HG03196 (cell line): ENCODE measurements at regions not wholly inside any gene's neighbourhood (a gene's known extent, or its start where the extent isn't known, plus 50 kb on each side); places are given as distances from the start of the nearest gene placed in this dataset.

Experiments
- ATAC-seq: cut with Tn5 transposase; IDR thresholded peaks from one replicate; pipeline ENCODE4 v1.9.1; 2021; ENCODE audit not compliant: unreplicated experiment

DNA sequence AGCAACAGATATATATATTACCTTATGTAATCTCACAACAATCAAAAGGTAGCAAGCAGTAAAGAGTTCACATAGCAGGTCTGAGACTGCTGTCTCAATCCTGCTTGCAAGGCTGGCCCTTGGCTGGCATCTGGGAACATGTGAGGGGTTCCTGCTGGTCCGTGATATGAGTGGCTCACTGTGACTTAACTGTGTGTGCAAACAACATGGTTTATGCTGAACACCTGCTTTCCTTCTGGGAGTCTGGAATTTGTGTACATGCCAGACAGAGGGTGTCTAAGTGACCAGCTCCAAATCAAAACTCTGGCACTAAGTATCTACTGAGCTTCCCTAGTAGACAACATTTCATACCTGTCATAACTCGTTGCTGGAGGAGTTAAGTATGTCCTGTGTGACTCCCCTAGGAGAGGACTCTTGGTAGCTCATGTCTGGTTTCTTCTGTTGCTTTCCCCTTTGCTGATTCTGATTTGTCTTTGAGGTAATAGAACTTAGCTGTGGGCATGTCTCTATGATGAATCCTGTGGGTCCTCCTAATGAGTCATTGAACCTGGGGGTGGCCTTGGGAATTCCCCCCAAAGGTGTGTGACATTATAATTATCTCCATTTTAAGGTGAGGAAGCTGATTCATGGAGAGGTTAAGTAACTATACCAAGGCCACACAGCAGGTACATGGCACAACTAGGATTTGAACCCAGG lies 131.6 kb upstream of the NEDD9 start:
- ATAC-seq = no peak

- ATAC-seq = no peak
Measured at GRCh38 chr6:11362564-11362963, 130.1 kb upstream of the NEDD9 start.

DNA sequence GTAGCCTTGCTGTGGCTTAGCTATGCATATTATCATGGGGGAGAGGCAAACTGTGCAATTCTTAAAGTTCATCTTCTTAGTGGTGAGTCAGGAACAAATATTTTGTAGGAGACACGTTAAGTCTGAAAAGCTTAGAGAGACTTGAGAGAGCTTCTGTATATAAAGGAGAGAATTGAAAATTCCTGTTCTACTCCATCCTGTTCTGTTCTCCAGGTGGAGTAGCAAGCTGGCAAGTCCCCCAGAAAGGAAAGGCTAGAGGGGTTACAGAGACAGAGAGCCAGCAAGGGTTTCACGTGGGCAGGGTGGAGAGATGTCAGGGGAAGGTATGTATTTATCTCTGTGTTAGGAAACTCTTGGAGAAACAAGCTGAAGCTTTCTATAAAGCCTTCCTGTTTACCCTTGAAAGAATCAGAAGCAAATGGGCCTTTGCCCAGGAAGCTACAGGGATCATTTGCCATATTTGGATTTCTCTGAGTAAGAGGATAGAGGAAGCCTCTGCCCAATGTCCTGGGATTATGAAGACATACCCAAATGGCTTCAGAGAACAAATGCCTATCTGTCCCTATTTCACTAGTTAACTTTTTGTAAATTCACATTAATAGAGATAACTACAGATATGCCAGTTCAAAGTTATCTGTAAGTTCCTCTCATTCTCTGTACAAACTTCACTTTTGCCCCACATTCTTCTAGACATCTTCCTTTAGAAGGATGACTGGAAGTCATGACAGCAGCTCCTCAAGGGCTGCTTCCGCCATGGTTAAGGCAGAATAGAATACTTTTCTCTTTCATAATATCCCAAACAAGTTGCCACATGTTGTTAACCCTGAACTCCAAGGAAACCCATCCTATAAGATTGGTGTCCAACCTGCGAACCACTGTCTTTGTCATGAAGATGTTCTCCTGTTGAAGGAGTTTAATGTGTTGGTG lies 126.7 kb upstream of the NEDD9 start:
- ATAC-seq = no peak

DNA sequence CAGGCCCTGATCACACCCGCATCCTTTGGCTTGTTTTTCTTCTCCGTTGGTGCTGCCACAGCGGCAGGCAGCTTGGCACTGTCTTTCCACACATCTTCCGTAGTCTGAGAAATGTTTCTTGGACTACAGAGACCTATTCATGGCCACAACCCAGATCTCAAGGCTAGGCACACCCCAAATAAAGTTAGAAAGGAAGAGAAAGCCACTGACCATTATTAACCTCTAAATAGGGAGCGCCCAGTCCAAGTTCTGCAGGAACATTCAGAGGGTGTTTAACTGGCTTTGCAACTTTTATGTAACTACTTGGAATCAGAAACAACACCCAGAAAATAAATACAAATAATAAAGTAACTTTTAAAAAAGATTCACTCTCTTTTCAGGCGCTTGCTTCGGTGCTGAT lies 124.8 kb upstream of the NEDD9 start:
- ATAC-seq = no peak

DNA sequence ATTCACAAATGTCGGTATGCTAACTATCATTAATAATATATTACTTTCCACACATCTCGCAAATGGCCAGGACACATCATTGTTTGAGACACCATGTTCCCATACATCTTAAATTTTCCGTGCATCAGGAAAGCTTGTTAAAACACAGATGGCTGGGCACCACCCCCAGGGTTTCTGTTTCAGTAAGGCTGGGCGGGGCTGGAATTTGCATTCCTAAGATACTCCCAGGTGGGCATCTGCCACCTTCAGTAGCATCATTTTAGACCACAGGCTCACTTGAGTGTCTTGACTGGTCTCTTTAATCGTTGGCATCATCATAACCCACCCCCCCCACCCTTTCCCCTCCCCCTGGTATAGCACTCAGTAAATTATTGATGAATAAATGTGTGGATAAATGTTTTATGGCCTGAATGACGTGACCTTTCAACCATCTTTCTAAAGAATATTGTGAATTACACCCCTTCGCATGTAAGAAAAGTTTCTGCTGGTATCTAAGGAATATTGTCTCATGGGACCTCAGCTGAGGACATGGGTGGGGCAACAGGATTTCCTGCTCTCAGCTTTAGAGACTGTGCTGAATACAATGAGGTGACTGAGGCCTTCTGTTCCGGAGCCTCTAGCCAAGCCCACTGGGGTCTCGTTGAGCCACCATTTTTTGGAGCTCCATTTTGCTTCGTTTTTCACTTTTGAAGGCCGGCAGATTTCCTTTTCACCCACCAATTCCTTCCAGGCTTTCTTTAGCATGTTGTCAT lies 124.1 kb upstream of the NEDD9 start:
- no peak for ATAC-seq

GRCh38 chr6:11353921-11354389 lies 121.5 kb upstream of the NEDD9 start:
- ATAC-seq = peak; percentile 77

- ATAC-seq = no peak
Measured at GRCh38 chr6:11350294-11350693, 117.8 kb upstream of the NEDD9 start.

DNA sequence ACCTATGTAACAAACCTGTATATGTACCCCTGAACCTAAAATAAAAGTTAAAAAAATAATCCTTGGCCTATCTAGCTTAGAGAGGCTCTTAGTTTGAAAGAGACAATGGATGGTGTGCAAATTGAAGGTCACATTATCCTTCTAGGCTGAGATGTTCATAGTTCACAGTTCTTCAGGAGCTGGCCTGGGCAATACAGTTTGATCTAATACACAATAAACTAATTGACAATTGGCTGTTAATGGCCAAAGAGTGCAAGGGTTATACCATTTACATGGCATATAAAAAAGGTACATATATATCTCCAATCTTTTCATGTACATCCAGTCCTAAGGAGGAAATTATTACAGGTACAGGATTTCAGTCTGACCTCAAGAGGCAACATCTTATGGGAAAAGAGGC lies 117.4 kb upstream of the NEDD9 start:
- ATAC-seq = no peak

DNA sequence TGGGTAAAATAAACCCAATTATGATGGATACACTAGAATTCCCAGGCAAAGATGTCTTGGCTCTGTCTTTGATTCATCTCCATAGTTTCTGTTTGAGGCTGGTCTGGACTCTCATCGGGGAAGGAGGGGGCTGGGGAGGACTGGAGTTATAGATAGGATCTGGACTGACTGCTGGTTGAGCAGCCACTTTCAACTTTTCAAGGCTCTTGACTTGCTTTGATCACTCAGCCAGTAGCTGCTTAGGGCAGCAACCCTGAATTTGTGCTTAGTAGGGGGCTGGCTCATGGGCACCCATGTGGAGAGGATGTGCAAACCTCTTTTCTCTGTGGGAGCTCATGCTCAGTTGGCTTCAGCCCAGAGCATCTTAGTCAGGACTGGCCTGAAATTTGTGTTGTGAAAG lies 114.0 kb upstream of the NEDD9 start:
- ATAC-seq = peak; percentile 47

DNA sequence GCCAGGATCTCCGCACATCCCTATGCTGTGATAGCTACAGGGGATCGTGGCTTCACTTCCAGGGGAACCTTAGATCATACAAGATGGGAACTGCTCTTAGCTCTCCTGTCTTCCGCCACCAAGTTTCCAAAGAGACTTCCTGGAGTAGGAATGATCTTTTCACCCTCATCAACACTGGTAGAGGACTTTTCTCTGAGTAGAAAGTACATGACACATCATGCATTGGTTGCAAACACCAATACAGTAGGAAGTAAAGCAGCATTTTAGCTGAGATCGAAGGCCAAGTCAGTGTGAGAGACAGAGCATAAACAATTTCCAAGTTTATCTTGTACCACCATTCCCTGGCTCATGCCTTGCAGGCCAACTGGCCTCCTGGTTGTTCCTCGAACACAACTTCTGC lies 113.1 kb upstream of the NEDD9 start:
- no peak for ATAC-seq

GRCh38 chr6:11343963-11344723 lies 111.7 kb upstream of the NEDD9 start:
- no peak for ATAC-seq

DNA sequence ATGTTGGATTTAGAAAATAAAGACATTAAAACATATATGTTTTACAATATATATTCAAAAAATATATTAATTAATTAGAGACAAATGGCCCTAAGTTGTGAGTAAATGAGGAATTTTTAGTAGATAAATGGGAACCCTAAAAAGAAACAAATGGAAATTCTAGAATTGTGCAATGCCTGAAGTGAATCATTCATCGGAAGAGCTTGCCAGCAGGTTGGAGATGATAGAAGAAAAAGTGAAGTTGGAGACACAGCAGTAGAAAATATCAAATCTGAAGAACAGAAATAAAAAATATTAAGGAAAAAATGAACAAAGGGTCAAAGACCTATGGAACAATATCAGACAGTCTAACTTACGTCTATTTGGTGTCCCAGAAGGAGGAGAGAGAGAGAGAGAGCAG lies 109.4 kb upstream of the NEDD9 start:
- no peak for ATAC-seq

- no peak for ATAC-seq
Measured at GRCh38 chr6:11341303-11341702, 108.8 kb upstream of the NEDD9 start.

- ATAC-seq = no peak
Measured at GRCh38 chr6:11339380-11339779, 106.9 kb upstream of the NEDD9 start.

GRCh38 chr6:11337306-11337705 lies 104.8 kb upstream of the NEDD9 start:
- no peak for ATAC-seq

GRCh38 chr6:11335826-11336225 lies 103.4 kb upstream of the NEDD9 start:
- ATAC-seq = no peak

GRCh38 chr6:11333132-11333849 lies 100.8 kb upstream of the NEDD9 start:
- no peak for ATAC-seq

- ATAC-seq = no peak
Measured at GRCh38 chr6:11332463-11332862, 100.0 kb upstream of the NEDD9 start.

GRCh38 chr6:11331111-11331510 lies 98.6 kb upstream of the NEDD9 start:
- no peak for ATAC-seq

GRCh38 chr6:11330413-11330760 lies 97.9 kb upstream of the NEDD9 start:
- ATAC-seq = no peak
